ENCODE measurements at regions not wholly inside any gene's neighbourhood (a gene's known extent, or its start where the extent isn't known, plus 50 kb on each side); places are given as distances from the start of the nearest gene placed in this dataset.
"Not testable (repeated sequence)": the region's sequence is repeated elsewhere in the genome, so short reads cannot be mapped to it uniquely, and the experiment has no call there.

GRCh38 chr10:4221310-4221709 lies 436.3 kb upstream of the KLF6 start:
- TF ChIP-seq, protein P1, sequence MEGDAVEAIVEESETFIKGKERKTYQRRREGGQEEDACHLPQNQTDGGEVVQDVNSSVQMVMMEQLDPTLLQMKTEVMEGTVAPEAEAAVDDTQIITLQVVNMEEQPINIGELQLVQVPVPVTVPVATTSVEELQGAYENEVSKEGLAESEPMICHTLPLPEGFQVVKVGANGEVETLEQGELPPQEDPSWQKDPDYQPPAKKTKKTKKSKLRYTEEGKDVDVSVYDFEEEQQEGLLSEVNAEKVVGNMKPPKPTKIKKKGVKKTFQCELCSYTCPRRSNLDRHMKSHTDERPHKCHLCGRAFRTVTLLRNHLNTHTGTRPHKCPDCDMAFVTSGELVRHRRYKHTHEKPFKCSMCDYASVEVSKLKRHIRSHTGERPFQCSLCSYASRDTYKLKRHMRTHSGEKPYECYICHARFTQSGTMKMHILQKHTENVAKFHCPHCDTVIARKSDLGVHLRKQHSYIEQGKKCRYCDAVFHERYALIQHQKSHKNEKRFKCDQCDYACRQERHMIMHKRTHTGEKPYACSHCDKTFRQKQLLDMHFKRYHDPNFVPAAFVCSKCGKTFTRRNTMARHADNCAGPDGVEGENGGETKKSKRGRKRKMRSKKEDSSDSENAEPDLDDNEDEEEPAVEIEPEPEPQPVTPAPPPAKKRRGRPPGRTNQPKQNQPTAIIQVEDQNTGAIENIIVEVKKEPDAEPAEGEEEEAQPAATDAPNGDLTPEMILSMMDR (IDR thresholded peaks at IDR 0.05; ENCODE audit: low read depth, low read length, poor library complexity, severe bottlenecking): not testable (repeated sequence)
- TF ChIP-seq EZH2phosphoT487 (IDR thresholded peaks at IDR 0.05; ENCODE audit: borderline replicate concordance, low read length): not testable (repeated sequence)
